HG02588 (cell line): ENCODE measurements at regions not wholly inside any gene's neighbourhood (a gene's known extent, or its start where the extent isn't known, plus 50 kb on each side); places are given as distances from the start of the nearest gene placed in this dataset.
"Not testable (repeated sequence)": the region's sequence is repeated elsewhere in the genome, so short reads cannot be mapped to it uniquely, and the experiment has no call there.

Experiments used
- ATAC-seq: cut with Tn5 transposase; IDR thresholded peaks from one replicate; pipeline ENCODE4 v1.9.1; 2021; ENCODE audit warnings: mild to moderate bottlenecking, moderate library complexity; ENCODE audit not compliant: unreplicated experiment

DNA sequence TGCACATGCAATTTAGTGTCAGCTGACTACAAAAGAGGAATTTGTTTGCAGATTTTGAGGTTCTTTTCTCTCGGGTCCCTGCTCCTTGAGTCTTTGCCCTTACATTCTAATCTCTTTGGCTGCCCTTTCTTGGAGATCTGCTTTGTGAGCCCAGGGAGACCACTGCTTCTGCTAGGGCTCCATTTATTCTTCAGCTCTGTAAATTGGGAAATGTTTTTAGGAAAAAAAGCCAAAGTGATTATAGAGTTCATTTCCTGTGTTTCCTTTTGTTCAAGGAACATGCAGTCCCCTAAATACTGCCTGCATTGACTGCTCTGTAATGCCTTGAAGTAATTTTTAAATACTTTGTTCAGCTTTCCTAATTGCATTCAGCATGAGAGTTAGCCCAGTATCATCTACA, 197.4 kb downstream of the CSNK1G3 start:
- no peak for ATAC-seq

GRCh38 chr5:123708074-123708806, 196.3 kb downstream of the CSNK1G3 start:
- no peak for ATAC-seq

DNA sequence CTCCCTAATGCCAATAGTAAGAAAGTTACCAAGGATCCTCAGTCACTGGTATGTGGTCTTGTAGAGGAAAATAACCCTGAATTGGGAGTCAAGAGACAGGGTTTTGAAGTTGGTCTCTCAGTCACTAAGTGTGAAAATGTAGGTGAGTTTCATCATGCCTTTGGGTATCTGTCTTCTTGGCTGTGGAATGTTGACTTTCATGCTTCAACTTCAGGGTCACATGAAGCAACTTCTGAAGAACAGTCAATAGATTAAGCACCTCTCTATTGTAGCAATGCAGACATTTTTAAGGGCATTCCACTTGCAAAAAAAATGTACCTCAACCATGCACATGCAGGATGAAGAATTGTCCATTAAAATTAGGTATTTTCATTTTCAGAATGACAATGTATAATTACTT, 194.6 kb downstream of the CSNK1G3 start:
- no peak for ATAC-seq

DNA sequence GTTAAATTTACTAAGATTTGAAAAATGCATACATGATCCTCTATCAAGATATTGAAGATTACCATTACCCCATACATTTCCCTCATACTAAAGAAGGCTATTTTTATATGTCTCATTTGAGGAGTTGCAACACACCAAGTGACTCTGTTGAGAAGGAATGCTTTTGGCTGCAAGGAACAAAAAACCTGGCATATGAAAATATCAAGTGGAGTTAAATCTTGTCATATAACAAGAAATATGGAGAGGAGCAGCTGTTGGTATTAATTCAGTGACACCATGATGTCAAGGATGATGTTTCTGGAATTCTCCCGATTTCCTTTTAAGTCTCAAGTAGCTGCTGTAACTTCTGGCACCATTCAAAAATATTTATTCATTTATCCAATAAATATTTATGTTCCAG, 193.8 kb downstream of the CSNK1G3 start:
- ATAC-seq, result no peak

DNA sequence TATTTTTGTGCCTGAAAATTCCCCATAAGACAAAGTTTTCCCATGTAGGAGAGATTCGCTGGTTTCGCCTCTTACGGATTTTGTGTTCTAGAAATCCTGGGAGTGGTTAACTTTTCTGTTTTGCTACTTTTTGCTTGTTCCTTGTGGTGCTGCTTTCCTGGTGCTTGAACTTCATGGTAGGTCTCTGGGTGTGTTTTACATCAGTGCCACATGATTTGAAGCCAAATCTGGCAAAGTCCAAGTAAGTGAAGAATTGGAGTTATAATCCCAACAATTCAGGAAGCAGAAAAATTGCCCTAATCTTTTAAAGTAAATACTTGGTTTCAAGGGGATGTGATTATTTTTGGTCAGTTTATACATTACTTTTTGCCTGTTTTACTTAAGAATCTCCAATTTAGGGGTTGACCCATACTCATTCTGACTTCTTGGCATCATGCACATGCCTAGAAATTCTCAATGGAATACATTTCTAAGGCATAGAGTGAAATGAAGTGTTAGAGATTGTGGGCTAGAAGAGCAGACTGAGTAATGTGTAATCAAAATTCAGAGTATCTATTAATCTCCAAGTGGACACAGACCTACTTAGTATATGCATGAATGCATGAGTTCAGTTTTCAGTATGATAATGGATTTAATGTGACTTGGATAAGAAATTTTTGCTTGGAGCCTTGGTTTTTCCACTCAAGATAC, 189.7 kb downstream of the CSNK1G3 start:
- no peak for ATAC-seq

DNA sequence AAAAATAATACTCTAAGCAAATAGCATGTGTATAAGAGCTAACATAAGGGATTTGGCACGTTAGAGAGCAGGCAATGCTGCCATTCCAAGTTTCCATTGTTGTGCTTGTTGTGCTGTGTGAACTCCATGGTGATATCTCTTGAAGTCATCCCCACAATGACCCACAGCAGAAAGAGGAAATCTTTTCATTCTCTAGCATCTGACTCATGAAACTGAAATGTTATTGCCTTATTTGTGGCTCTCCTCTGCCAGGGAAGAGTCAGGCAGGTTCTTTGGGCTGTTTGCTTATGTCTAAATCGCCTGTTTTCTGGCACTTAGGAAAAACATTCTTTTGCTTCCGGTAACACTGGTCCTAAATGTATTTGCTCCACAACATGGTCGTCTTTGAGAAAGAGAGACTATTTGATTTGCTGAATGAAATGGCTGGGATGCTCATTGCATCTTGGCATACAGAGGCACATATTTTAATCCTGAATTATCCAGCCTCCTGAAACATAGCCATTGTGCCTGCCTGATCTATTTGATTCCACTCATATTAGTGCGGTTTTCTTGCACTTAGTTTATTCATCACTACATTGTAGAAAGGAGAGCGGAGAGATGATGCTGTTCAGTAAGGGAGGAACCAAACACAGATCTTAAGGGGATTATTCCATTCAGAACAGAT, 188.8 kb downstream of the CSNK1G3 start:
- ATAC-seq, result no peak

DNA sequence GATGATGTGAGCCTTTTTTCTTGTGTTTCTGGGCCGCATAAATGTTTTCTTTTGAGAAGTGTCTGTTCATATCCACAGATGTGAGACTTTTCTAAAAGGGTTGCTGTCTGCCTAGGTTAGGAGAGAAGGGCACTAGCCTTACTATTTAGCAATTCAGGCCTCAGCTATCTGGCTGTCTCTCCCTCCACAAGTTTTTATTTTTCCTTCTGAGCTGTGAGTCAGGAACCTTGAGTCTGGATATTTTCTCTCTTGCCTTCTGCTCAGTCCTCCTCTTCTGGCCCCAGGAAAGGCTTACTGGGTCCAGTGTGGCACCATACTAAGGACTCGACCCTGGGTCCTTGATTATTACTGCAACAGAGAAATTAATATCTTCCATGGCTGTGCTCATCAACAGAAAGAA, 187.6 kb downstream of the CSNK1G3 start:
- no peak for ATAC-seq

DNA sequence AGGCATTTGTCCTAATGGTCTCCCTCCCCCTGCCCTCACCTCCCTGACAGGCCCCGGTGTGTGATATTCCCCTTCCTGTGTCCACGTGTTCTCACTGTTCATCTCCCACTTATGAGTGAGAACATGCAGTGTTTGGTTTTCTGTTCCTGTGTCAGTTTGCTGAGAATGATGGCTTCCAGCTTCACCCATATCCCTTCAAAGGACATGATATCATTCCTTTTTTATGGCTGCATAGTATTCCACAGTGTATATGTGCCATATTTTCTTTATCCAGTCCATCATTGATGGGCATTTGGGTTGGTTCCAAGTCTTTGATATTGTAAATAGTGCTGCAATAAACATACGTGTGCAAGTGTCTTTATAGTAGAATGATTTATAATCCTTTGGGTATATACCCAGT, 187.0 kb downstream of the CSNK1G3 start:
- ATAC-seq, result not testable (repeated sequence)

DNA sequence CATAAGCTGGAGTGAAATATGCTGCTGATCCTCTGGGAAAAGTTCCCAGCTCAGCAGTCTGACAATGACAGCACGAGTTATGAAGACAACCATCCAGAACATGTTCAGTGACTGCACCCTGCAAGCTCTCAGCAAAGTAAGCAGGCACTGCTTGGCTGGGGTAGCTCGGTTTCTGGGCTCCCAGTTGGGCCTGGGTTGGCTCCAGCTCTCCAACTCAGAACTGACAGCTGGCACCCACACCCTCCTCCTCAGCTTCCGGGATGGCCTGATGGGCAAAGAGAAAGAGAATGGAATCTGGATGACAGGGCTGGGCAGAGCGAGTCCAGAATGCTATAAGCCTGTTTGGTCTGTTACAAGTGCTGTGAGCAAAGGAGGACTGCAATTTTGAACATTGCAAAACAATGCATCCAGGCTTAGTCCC, 185.0 kb downstream of the CSNK1G3 start:
- ATAC-seq, result no peak

DNA sequence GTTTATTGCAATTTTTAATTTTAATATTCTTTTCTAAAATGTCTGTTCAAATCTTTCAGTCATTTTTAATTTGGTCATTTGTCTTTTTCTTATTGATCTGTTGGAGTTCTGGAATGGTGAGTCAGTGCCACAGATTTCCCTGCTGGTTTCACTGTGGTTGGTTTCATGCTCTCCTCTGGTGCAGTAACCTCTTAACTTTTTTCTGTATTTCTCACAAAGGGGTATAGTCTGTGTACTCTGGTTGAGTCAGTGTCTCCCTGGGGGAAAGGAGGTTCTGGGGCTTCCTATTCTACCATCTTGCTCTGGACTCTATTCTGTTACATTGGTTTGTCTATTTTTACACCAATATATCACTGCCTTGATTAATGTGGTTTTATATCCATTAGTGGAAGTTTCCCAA, 178.8 kb downstream of the CSNK1G3 start:
- ATAC-seq, result no peak

GRCh38 chr5:123681061-123681460, 169.1 kb downstream of the CSNK1G3 start:
- ATAC-seq, result no peak

- no peak for ATAC-seq
These were observed 161.1 kb downstream of the CSNK1G3 start for GRCh38 chr5:123673107-123673506.

GRCh38 chr5:123671711-123672456, 159.9 kb downstream of the CSNK1G3 start:
- no peak for ATAC-seq

DNA sequence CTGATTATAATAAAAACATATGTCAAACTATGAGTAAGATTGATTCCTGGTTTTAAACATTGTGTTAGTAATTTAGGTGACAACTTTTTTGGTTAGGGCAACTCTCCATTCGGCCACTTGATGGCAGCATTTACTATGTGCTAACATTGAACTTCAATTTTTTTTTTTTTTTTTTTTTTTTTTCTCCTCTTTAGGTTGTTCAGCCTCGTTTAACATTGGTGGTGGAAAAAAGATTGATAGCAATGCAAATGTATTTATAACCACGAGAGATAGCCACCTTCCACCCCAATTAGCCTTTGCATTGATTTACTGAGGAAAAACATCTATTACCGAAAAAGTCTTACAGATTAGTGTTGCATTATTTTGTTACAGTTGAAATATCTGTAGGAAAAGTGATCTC, 159.1 kb downstream of the CSNK1G3 start:
- ATAC-seq, result no peak
